ENCODE measurements at regions not wholly inside any gene's neighbourhood (a gene's known extent, or its start where the extent isn't known, plus 50 kb on each side); places are given as distances from the start of the nearest gene placed in this dataset.
"Not testable (repeated sequence)": the region's sequence is repeated elsewhere in the genome, so short reads cannot be mapped to it uniquely, and the experiment has no call there.

- DNase-seq (ENCODE audit: low spot score), result no peak
Measured at GRCh38 chr4:179664430-179665027, 2222.3 kb upstream of the AGA start.

GRCh38 chr4:179666226-179666625 is 2224.0 kb upstream of the AGA start:
- no peak for DNase-seq (ENCODE audit: low spot score)

- no peak for DNase-seq (ENCODE audit: low spot score)
Measured at GRCh38 chr4:179671609-179672008, 2229.4 kb upstream of the AGA start.

DNA sequence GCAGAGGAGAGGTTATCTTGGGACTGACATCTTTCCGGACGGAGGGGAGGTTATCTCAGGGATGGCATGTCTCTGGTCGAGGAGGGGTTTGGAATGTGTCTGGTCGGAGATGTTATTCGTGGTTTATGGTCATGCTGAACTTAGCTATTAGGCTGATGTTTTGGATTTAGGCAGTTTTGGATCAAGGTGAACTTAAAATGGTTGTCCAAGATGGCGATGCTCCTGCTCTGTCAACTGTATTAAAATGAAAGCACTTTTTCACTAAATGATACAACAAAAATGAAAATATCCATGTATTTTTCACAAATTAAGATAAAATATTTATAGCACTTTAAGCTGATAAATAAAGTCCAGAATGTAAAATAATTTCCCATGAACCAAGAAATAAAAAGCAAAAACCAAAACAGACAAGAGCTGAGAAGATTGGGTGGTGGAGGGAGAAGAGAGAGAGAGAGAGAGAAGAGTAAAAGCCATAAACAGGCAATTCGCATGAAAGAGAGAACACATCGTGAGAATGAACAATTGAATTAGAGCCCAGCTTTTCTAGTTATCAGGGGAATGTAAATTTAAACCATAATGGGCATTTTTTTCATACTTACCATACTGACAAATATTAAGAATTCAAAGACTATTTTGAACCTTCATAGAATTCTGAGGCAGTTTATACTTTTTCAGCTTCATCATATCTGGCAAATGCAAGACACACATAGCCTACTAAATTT is 2236.0 kb upstream of the AGA start:
- DNase-seq (ENCODE audit: low spot score), result no peak

DNA sequence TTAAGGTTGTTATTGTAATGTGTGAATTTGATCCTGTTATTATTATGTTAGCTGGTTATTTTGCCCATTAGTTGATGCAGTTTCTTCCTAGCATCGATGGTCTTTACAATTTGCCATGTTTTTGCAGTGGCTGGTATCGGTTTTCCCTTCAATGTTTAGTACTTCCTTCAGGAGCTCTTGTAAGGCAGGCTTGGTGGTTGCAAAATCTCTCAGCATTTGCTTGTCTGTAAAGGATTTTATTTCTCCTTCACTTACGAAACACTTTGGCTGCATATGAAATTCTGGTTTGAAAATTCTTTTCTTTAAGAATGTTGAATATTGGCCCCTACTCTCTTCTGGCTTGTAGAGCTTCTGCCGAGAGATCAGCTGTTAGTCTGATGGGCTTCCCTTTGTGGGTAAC is 2241.4 kb upstream of the AGA start:
- not testable (repeated sequence) for DNase-seq (ENCODE audit: low spot score)

DNA sequence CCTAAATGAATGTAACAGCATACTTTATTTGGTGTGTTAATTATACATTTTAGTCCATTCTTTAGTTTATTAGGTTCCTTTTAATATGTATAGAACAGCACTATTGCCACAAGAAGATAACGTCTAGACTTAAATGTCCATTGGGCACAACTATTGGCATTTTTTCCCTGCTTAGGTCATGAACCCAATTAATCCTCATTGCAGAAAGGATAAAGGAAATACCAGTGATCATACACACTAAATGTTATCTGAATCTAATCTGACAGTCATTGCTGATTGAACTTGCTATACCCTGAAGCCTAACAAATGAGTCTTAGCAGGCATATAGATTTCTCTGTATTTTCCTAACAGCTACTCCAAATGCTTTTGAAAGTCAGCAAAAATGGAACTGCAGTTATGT is 2250.0 kb upstream of the AGA start:
- DNase-seq (ENCODE audit: low spot score), result no peak

DNA sequence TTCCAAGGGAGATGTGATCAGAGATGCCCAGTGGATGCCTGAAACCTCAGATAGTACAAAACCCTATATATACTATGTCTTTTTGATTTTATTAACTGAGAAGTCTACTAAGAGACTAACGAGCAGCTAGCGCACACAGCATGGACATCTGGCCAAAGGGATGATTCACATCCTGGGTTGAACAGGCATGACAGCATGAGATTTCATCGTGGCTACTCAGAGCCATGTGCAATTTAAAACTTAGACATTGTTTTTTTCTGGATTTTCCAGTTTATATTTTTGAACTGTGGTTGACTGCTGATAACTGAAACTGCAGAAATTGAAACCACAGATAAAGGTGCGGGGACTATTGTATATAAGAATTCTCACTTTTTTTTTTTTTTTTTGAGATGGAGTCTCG is 2252.9 kb upstream of the AGA start:
- no peak for DNase-seq (ENCODE audit: low spot score)

- no peak for DNase-seq (ENCODE audit: low spot score)
Measured at GRCh38 chr4:179698321-179698720, 2256.1 kb upstream of the AGA start.

GRCh38 chr4:179709961-179710624 is 2267.9 kb upstream of the AGA start:
- no peak for DNase-seq (ENCODE audit: low spot score)

DNA sequence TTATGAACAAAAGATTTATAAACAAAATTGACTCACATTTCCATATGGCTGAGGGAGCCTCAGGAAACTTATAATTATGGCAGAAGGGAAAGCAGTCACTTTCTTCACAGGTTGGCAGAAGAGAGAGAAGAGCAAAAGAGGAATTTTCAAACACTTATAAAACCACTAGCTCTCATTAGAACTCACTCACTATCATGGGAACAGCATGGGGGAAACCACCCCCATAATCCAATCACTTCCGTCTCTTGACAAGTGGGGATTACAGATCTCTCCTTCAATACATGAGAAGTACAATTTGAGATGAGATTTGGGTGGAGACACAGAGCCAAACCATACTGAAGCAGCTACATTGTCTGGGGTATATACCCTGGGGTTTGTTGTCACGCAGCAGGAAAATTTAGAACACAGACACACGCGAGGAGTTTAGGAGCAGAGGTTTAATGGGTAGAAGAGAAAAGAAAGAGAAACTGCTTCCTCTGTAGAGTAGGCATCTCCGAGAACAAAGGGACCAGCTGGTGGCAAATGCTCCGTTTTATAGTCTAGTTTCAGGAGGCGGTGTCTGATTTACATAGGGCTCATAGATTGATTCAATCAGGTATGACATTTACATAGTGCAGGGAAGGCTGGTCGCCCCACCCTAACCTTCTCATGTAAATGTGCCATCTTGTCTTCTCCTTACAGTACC is 2277.7 kb upstream of the AGA start:
- no peak for DNase-seq (ENCODE audit: low spot score)

DNA sequence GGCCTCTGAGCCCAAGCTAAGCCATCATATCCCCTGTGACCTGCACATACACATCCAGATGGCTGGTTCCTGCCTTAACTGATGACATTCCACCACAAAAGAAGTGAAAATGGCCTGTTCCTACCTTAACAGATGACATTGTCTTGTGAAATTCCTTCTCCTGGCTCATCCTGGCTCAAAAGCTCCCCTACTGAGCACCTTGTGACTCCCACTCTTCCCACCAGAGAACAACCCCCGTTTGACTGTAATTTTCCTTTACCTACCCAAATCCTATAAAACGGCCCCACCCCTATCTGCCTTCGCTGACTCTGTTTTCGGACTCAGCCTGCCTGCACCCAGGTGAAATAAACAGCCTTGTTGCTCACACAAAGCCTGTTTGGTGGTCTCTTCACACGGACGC is 2284.3 kb upstream of the AGA start:
- not testable (repeated sequence) for DNase-seq (ENCODE audit: low spot score)

- no peak for DNase-seq (ENCODE audit: low spot score)
Measured at GRCh38 chr4:179728305-179728704, 2286.1 kb upstream of the AGA start.

DNA sequence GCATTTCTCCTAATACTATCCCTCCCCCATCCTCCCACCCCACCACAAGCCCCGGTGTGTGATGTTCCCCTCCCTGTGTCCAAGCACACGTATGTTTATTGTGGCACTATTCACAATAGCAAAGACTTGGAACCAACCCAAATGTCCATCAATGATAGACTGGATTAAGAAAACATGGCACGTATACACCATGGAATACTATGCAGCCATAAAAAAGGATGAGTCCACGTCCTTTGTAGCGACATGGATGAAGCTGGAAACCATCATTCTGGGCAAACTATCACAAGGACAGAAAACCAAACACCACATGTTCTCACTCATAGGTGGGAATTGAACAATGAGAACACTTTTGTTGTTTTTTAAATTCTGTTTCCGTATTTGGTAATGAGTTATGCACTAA is 2294.6 kb upstream of the AGA start:
- DNase-seq (ENCODE audit: low spot score), result not testable (repeated sequence)

GRCh38 chr4:179738822-179739221 is 2296.6 kb upstream of the AGA start:
- no peak for DNase-seq (ENCODE audit: low spot score)

GRCh38 chr4:179747218-179747910 is 2305.1 kb upstream of the AGA start:
- DNase-seq (ENCODE audit: low spot score), result peak; percentile 74

DNA sequence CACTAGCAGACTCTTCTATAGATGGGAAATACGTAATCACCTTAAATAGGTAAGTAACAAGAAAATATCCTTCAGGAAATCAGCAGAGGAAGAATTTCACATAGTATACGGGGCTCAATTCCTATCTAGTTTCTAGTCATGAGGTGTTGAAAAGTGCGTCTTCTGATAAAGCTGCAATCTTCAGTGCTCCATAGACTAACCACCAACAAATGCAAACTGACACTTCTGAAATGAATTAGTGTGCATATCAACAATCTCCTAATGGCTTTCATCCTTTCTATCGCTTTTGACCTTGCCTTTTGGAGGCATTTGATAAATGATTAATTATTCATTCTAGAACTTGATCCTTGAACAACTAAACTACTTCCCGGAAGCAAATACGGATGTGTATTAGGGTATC is 2306.6 kb upstream of the AGA start:
- no peak for DNase-seq (ENCODE audit: low spot score)

DNA sequence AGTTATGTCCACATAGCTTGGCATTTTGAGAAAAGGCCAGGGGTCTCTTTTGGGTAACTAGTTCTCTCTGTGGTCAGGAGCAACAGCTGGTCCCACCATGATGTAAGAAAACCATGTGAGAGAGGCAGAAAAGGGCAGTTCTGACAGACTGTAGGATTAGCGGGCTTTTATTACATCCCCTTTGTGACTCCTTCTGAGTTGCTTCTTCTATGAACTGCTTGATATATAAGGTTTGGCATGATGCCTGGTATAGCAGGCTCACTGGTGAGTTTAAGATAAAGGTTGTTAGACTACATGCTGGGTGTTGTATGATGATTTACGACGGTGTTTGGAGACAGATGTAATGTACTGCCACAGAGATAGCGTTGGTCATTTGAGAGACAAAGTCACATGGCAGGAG is 2308.1 kb upstream of the AGA start:
- DNase-seq (ENCODE audit: low spot score), result peak; percentile 8

DNA sequence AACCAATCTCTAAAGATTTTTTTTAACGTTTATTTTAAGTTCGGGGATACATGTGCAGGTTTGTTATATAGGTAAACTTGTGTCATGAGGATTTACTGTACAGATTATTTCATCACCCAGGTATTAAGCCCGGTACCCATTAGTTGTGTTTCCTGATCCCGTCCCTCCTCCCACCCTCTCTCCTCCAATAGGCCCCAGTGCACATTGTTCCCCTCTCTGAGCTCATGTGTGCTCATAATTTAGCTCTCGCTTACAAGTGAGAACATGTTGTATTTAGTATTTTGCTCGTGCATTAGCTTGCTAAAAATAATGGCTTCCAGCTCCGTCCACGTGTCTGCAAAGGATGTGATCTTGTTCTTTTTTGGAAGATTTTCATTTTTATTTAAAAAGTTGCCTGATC is 2309.4 kb upstream of the AGA start:
- DNase-seq (ENCODE audit: low spot score), result no peak

DNA sequence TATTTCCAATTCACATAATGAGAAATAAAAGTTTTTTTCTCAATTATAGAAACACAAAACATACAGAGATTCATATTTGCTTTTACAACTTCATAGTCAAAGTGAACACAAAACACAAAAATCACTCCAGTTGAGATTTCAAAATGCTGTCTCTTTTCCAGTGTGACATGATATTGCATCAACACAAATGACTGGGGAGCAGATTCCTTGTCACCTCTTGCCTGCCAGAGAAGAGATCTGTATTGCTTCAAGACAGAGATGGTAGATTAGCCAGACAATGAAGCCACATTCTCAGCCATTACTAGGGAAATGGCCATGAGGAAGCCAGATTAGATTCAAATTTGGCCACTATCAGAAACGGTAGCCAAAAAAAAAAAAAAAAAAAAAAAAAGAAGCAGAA is 2313.1 kb upstream of the AGA start:
- peak; percentile 89 for DNase-seq (ENCODE audit: low spot score)

DNA sequence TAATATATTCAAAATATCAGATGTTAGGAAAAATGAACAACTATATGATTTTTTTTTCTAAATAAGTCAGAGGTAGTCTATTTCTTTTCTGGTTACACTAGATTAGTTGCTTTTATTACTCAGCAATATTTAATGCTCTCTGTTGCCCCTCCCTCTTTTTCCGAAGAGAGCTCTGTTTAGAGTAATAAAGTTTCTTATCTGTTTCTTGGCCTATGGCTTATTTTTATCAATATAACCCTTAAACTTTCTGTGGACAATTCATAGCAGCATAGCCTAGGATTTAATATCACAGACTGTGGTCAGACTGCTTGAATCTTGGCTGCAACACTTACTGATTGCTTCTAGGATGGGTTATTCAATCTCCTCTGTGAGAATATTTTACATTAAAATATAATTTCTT is 2315.4 kb upstream of the AGA start:
- DNase-seq (ENCODE audit: low spot score), result no peak

GRCh38 chr4:179762840-179763239 is 2320.6 kb upstream of the AGA start:
- DNase-seq (ENCODE audit: low spot score), result no peak

- DNase-seq (ENCODE audit: low spot score), result no peak
Measured at GRCh38 chr4:179766938-179767337, 2324.7 kb upstream of the AGA start.
